ENCODE measurements at regions not wholly inside any gene's neighbourhood (a gene's known extent, or its start where the extent isn't known, plus 50 kb on each side); places are given as distances from the start of the nearest gene placed in this dataset.
"Not testable (repeated sequence)": the region's sequence is repeated elsewhere in the genome, so short reads cannot be mapped to it uniquely, and the experiment has no call there.

DNA sequence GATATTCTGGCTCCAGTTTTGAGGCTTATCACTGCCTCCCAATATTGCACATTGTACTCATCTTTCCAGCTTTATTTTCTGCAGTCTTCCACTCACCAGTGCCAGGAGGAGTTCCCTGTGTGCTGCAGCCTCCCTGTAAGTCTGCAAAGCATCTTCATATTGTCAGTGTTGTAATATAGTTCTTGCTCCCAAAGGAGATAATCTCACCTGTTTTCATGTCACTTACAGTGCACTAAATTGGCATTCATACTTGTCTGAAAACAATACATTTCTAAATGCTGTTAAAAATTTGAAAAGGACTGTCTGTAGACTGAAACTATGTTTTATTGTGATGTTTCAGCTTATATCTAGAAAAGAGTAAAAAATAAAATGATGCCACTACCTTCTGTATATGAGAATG lies 146.8 kb upstream of the TMTC1 start:
- no peak for DNase-seq

DNA sequence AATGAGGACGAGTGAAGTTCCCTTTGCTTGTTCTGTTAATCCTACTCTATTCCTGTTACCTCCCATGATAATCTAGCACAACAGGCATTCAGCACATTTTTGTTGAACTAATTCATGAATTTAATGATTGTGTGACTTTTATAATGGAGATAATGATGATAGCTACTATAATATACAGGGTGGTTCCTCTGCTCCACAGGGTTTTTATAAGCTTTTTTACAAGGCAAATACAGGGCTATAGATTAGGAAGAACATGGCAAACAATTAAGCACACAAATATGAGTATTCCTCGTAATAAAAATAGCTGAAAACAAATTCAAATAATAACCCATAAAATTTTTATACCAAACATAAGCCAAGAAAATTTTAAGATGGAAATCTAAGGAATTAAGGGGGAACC lies 145.6 kb upstream of the TMTC1 start:
- DNase-seq, result no peak

DNA sequence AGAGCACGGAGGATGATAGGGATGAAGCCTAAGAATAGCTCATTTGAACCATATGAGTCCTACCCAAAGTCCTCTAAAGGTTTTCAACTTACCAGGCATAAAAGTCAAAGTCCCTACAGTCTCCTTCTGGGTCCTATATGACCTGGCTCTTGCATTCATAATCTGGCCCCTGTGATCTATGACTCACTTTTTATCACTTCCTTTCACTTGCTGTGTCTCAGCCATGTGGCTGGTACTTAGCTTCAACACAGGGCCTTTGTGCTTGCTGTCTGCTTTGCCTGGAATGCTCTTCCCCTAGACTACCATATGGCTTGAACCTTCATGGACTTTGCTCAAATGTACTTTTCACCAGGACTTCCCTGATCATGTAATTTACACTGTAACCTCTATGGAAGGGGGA lies 137.6 kb upstream of the TMTC1 start:
- DNase-seq, result no peak

DNA sequence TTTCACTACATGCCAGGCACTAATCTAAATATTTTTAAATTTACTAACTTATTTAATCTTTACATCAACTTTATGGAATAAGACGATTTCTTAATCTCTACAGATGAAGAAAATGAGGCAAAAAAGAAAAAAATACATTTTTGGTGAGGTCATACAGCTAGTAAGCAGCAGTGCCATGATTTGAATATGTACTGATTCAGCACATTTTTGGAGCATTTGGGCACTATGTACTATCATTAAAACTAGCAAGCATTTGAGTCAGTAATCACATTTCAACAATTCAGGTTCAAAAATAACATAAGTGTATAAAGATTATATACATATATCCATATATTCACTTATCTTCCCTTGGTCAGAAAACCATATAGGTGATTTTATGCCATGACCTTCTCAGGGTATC lies 124.4 kb upstream of the TMTC1 start:
- DNase-seq, result no peak

DNA sequence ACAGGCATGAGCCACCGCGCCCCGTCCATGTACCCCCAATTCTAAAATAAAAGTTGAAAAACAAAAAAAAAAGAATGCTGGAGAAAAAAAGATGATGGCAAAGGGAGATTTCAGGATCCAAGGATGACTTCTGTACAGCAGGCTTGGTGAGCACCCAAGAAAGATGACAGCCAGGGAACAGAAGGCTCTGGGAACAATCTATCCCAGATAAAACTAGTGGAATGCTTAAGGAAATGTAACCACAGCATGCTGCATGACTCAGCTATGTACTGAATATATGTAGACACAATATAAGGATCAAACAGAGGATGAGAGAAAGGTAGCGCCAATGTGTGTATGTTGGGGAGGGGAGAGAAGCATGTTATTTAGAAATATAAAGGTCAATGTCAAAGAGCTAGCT lies 123.7 kb upstream of the TMTC1 start:
- no peak for DNase-seq

DNA sequence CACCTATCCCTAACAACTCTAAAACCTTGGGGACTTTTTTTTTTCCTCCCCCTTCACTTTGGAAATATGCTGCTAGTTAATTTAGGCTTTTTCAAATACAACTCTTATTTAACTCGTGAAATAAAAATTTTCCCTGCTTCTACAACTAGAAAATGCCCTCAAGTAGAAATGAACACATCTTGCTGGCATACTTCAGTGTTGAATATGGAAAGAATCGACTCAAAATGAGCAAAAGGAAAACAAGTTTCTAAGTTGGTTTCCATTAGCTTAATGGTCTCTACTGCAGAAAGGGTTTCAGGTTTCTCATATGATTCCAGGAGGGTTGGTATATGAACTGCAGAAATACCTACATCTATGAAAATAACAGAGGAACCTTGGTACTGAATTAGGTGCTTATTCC lies 118.3 kb upstream of the TMTC1 start:
- no peak for DNase-seq

DNA sequence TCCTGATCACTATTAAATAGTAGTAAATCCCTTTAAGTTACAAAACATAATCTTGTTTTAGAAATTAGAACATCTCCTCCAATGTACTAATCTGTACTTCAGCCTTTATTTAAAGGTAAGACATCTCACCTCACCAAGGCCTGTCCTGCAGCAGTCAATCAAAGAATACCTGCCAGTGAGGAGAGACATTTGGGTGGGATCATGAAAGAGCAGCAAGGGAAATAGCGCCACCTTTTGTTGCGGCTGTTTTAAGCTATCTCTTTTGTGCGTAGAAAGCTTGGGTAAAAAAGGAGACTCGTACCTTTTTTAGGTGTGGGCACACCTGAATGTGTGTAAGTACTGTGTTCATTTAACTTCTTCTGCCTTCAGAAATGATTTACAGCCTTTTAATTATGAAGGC lies 117.8 kb upstream of the TMTC1 start:
- DNase-seq, result no peak

DNA sequence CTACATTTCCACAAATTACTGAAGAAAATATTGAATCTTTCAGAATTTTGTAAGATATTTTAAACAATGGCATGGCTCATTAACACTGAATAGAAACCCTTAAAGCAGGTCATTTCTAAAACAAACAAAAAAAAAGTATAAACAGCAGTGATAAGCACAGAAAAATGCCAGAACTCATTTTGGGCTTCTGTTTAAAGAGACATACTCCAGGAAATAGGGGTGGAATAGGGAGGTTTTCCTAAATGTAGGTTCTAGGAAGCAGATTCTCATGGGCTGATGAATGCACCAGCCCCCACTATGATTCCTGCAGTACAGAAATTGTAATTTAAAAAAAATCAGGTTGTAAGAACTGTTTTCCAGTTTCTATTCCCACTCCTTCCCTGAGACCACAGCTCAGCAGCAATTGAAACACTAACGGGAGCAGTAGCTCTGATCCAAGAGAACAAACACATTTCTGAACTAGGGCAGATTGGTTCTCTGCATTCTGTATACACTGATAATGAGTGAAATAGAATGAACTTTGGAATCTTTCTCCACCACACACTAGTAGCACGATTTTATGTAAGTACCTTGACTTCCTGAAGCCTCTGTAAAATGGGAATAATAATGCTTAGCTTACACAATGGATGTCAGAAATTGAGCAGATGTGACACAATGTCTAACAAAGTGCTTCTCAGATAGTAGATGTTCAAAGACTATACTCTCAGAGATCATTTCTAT lies 115.6 kb upstream of the TMTC1 start:
- DNase-seq, result no peak

DNA sequence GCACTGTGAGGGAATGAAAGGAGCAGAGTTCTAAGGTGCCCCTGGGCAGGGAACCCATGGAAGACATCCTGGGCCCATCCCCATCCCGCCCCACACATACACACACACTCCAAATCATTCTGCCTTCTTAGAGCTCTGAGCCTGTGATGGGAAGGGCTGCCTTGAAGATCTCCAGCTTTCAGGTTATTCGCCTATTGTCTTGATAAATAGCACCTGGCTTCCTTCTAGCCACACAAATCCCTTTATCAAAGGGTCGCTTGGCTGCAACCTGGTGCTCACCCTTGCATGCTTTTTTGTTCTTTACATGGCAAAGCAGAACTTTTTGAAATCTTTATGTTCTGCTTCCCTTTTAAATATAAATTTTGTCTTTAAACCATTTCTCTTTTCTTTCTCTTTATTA lies 112.2 kb upstream of the TMTC1 start:
- no peak for DNase-seq

DNA sequence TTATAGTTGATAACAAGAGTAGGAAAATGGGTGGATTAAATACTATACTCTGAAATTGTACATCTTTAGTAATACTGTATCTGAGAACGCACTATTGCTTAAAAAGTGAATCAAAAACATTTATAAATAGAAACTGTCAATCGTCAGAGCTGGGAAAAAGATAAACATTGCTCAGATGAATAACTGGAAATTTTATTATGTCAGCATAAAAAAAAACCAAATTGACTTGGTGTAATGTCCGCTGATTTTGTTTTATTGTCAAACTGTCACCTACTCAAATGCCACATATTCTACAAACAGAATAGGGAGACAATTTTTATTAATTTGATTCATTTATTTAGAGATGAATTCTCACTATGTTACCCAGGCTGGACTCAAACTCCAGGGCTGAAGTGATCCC lies 109.3 kb upstream of the TMTC1 start:
- no peak for DNase-seq

DNA sequence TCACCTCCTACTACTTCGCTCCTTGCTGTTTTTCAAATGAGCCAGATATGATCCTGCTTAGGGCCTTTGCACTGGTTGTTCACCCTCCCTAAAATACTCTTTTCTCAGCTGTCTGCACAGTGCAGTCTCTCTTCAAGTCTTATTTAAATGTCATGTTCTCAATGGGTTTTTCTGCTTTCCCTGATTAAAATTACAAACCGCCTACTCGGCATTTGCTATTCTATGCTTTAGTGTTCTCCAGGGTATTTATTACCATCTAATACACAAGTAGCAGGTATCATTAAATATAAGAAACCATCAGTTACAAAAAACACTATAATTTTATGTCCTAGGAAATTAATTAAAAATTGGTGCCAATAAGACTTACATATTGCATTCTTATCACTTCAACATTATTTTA lies 108.0 kb upstream of the TMTC1 start:
- DNase-seq, result no peak

DNA sequence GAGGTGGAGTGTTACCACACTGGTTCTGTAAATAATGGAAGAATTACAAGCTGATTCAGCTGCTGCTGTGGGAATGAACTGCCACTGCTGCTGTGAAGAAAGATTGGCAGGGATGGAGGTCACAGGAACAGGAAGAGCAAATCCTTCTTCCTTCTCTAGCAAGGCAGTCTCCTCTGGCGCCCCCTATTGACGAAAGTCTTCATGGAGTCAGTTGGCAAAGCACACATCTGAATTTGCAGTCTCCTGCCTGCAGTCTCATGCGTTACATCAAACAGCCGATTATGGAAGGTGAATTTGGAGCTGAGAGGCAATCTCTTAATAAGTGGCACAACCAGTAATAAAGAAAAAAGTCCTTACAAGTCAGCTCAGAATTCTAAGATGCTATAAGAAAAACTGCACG lies 106.0 kb upstream of the TMTC1 start:
- DNase-seq, result no peak

DNA sequence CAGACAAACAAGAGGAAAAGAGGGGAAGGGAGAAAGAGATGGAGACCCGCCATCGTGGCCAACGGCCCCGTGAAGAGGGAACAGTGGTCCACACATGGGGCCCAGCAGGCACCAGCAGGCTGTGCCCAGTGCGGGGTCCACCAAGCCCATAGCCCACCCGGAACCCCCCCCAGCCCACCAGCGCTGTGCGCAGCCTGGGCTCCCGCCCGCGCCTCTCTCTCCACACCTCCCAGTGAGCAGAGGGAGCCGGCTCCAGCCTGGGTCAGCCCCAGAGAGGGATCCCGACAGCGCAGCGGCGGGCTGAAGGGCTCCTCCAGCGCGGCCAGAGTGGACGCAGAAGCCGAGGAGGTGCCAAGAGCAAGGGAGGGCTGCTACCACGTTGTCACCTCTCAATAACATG lies 105.0 kb upstream of the TMTC1 start:
- no peak for DNase-seq

DNA sequence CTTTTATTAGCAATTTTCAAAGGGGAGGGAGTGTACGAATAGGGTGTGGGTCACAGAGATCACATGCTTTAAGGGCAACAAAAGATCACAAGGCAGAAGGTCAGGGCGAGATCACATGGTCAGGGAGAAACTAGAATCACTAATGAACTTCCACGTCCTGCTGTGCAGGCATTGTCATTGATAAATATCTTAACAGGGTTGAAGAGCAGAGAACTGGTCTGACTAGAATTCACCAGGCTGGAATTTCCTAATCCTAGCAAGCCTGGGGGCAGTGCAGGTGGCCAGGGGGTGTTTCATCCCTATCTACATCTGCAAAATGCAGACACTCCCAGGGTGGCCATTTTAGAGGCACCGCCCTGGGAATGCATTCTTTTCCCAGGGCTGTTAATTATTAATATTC lies 101.2 kb upstream of the TMTC1 start:
- DNase-seq, result not testable (repeated sequence)

DNA sequence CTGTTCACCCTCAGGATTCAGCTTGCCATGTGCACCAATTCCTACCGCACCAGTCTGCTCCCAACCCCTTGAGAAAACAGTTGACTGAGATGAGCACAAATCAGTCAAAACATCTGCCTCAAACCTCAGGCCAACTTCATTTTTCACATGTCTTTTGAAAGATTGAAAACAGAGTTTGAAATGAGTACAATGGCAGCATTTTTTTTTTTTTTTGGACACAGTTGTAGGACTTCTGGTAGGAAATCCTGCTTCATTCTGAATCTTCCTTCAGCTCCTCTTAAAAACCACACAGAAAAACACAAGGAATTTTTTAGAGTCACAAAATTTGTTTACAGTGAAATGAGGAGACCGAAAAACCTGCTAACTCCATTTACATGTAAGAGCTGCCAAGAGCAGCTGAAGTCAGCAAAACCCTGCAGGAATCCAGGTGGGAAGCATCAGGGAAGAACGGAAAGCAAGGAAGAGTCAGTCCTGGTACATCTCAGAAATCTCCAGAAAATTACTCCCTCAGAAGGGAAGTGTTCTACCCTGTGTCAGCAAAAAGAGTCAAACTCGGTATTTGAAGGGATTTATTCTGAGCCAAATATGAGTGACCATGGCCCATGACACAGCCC lies 100.3 kb upstream of the TMTC1 start:
- DNase-seq, result no peak

DNA sequence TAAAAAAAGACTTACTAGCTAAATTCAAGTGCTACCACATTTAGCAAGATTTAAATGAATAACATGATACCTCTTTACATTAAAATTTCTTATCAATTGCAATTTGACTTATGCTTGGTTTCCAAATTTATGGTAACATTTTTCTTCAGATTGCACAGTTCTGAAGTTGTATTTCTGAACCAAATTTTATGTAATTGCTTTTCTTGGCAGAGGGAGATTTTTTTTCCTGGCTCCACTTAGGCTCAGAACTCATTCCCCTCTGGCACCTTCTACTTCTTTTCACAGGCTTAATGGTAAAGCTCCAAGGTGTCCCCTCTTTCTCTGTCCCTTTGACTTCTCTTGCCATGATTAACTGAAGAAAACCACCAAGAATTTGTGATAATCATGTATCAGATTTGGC lies 99.8 kb upstream of the TMTC1 start:
- DNase-seq, result no peak

DNA sequence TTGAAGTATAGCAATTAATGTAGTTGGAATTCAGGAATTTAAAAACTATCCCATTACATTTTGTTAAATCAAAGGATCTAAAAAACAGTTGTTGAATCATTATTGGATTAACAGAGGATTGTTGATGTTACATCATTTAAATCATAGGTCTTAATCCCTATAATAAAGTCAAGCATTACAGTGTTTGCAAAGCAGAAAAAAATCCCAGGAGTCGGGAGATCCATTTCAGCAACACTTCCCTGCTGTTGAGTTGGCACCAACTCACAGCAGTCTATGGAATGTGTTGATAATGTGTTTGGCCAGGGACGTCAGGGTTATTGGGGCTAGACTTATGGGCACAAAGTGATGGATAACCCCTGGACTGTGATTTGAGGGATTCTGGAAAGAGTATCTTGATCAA lies 99.1 kb upstream of the TMTC1 start:
- DNase-seq, result no peak

DNA sequence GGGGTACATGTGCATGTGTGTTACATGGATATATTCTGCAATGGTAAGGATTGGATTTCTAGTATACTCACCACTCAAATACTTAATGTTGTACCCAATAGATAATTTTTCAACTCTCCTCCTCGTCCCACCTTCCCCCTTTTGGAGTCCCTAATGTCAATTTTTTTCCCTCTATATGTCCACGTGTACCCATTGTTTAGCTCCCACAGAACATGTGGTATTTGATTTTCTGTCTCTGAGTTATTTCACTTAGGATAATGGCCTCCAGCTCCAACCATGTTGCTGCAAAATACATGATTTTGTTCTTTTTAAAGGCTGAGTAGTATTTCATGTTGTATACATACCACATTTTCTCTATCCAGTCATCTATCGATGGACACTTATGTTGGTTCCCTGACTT lies 97.2 kb upstream of the TMTC1 start:
- no peak for DNase-seq

DNA sequence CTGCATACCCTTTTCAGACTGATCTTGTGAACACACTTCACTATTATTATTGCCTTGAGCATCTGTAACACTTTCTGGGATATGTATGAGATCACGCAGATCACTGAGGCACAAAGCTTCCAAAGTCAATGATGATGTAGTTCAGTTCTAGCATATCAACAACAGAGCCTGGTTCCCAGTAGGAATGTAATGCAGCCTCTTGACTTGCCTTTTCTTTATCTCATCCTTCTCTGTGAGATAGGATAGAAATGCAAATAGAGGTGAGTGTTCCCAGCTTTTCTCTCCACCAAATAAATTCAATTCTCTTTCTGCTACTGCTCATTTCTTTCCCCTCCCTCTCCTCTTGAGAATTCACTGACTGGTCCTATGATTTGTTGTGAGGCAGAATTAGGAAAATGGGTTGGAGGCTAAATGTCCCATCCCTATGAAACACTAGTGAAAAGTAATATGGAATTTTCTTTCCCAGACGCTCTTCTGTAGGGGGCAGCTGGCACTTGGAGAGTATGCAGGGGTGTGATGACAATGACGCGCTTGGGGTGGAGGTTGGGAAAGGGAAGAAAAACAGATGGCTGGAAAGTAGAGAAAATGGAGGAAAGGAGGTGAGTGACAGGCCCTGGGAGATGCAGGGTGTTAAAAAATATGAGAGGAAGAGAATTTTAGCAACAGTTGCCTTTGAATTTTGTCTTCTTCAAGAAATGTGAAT lies 96.0 kb upstream of the TMTC1 start:
- DNase-seq, result no peak

DNA sequence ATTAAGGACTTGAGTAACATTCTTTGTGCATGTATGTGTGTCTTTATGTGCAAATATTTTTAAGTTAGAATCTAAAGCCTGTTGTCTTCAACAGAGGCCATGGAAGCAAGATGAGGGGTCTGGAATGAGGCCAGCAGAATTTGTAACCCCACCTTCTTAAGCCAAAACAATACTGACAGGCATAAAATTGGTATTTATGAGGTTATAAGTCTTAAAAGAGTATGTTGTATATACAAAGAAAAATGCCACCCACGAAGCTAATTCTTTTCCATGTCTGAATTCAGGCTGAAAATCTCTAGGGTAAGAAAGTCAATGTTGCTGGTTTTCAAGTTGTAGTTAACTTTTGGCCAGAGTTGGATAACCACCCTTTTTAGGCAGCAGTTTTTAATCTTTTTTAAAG lies 86.2 kb upstream of the TMTC1 start:
- no peak for DNase-seq

DNA sequence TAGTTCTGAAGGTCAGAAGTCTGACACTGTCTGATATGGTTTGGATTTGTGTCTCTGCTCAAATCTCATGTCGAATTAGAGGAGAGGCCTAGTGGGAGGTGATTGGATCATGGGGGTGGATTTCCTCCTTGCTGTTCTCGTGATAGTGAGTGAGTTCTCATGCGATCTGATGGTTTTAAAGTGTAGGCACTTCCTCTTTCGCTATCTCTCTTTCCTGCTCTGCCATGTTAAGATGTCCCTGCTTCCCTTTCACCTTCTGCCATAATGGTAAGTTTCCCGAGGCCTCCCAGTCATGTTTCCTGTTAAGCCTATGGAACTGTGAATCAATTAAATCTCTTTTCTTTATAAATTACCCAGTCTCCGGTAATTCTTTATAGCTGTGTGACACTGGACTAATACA lies 84.1 kb upstream of the TMTC1 start:
- no peak for DNase-seq

DNA sequence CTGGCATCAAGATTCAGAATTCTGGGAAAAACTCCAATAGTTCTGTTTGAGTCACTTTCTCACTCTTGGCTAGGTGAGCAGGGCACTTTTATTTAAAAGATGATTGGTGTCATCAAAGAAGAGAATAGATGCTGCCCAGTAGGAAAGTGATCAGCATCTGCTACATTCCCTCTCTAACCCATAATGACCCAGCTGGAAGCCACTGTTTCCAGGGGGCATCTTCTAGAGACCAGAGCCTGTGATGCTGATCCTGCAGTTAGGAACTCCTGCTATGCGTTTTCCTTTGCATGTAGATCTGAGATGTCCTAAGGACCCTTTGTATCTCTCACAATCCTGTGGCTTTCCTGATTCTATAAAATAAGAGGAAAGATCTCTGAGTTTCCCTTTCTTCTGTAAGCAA lies 79.9 kb upstream of the TMTC1 start:
- no peak for DNase-seq

DNA sequence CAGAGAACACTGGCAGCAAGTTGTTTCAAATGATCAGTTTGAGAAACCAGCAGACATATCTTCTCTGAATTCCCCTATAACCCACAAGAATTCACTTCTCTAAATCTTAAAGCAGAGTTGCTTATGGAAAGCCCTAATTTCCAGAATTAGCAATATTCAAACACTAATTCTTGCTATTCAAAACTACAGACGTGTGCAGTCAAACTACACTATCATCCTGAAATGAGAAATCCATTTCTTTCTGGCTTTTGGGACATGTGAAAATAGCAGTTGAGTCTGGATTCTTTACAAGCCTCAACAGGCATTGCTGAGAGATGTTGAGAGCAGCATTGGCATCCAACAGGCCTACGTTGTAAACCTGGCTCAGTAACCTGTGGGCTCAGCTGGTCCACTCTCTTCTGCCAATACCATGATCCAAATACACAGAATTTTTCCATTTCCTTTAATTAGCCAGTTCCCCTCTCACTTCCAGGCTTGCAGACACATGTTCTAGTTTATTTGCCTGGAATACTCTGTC lies 74.6 kb upstream of the TMTC1 start:
- no peak for DNase-seq

DNA sequence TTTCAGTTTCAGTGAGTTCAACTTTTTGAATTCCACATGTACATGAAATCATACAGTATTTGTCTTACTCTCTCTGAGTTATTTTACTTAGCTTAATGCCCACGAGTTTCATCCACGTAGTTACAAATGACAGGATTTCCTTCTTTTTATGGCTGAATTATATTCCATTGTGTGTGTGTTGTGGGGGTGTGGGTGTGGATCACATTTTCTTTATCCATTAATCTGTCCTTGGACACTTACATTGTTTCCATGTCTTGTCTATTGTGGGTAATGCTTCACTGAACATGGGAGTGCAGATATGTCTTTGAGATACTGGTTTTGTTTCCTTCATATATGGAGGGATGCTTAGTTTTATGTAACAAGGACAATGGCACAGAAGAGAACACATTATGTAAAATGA lies 63.5 kb upstream of the TMTC1 start:
- no peak for DNase-seq
